MM.1S (cell line): ENCODE measurements at regions not wholly inside any gene's neighbourhood (a gene's known extent, or its start where the extent isn't known, plus 50 kb on each side); places are given as distances from the start of the nearest gene placed in this dataset.
"Not testable (repeated sequence)": the region's sequence is repeated elsewhere in the genome, so short reads cannot be mapped to it uniquely, and the experiment has no call there.

Experiments used
- DNase-seq: peaks from one replicate; pipeline ENCODE4 v3.0.0-alpha.2; 2015
- H2AFZ ChIP-seq: fragments of 300-600 bp; sonication (generic); 2 replicates; pipeline ENCODE4 v1.6.0; 2016; ENCODE audit warnings: antibody characterized with exemption, low read length
- H3F3A ChIP-seq: fragments of 300-600 bp; sonication (generic); 2 replicates; pipeline ENCODE4 v1.6.1; 2016; ENCODE audit warnings: mild to moderate bottlenecking, antibody characterized with exemption, low read length, moderate library complexity, mixed read lengths; ENCODE audit not compliant: insufficient read depth
- H3K27ac ChIP-seq: fragments of 300-600 bp; sonication (generic); 2 replicates; pipeline ENCODE4 v1.5.1; 2016; ENCODE audit warnings: mild to moderate bottlenecking, low read length
- H3K27me3 ChIP-seq: fragments of 300-600 bp; sonication (generic); replicated peaks from 2 replicates; pipeline ENCODE4 v1.6.0; 2016; ENCODE audit warnings: low read length; ENCODE audit not compliant: insufficient read depth
- H3K36me3 ChIP-seq: fragments of 300-600 bp; sonication (generic); replicated peaks from 2 replicates; pipeline ENCODE4 v1.6.1; 2016; ENCODE audit warnings: mild to moderate bottlenecking, low read length, mixed read lengths; ENCODE audit not compliant: insufficient read depth
- H3K4me1 ChIP-seq: fragments of 300-600 bp; sonication (generic); 2 replicates; pipeline ENCODE4 v1.6.1; 2016; ENCODE audit warnings: low read length, mixed read lengths
- H3K4me2 ChIP-seq: fragments of 300-600 bp; sonication (generic); 2 replicates; pipeline ENCODE4 v1.6.0; 2016; ENCODE audit warnings: low read depth, low read length
- H3K4me3 ChIP-seq: fragments of 300-600 bp; sonication (generic); 2 replicates; pipeline ENCODE4 v1.5.1; 2016; ENCODE audit warnings: low read length, mixed read lengths
- H3K79me2 ChIP-seq: fragments of 300-600 bp; sonication (generic); 2 replicates; pipeline ENCODE4 v1.6.1; 2016; ENCODE audit warnings: mixed run types, low read length, mixed read lengths
- H3K9ac ChIP-seq: fragments of 300-600 bp; sonication (generic); 2 replicates; pipeline ENCODE4 v1.6.1; 2016; ENCODE audit warnings: low read length, mixed read lengths
- H3K9me2 ChIP-seq: fragments of 300-600 bp; sonication (generic); replicated peaks from 2 replicates; pipeline ENCODE4 v1.6.1; 2016; ENCODE audit warnings: mild to moderate bottlenecking, low read length, mixed read lengths; ENCODE audit not compliant: insufficient read depth
- H3K9me3 ChIP-seq: fragments of 300-600 bp; sonication (generic); replicated peaks from 2 replicates; pipeline ENCODE4 v1.6.1; 2016; ENCODE audit warnings: mild to moderate bottlenecking, low read length, mixed read lengths; ENCODE audit not compliant: insufficient read depth
- H4K20me1 ChIP-seq: fragments of 300-600 bp; sonication (generic); 2 replicates; pipeline ENCODE4 v1.6.1; 2016; ENCODE audit warnings: mild to moderate bottlenecking, low read length, moderate library complexity, mixed read lengths; ENCODE audit not compliant: insufficient read depth
- EZH2 ChIP-seq: fragments of 300-600 bp; sonication (generic); optimal IDR thresholded peaks from 2 replicates; pipeline ENCODE3; 2017; ENCODE audit warnings: low read depth, mild to moderate bottlenecking, antibody characterized with exemption, low read length, mixed read lengths
- EZH2phosphoT487 ChIP-seq: fragments of 300-600 bp; sonication (generic); IDR thresholded peaks from 2 replicates; pipeline ENCODE4 v1.6.1; 2018; ENCODE audit warnings: antibody characterized with exemption, low read length
- TF ChIP-seq, protein P1 (sequence below): fragments of 300-600 bp; sonication (generic); IDR thresholded peaks from 2 replicates; pipeline ENCODE4 v1.5.1; 2016; ENCODE audit warnings: antibody characterized with exemption, low read length, mixed read lengths

- Histone ChIP-seq H3K9me2 (no peaks in the 10 kb centered on the region), H3K4me3 (no peak overlapping the region), H3K9ac (no peak overlapping the region), H3K9me3 (no peaks in the 10 kb centered on the region), H2AFZ (no peak overlapping the region; the same call in 1 of the 2 replicates), H3F3A (peaks cover 21% of the 10 kb centered on the region), H3K27ac (no peak overlapping the region), H3K27me3 (no peaks in the 10 kb centered on the region), H3K36me3 (no peaks in the 10 kb centered on the region), H3K4me1 (peaks cover 30% of the 10 kb centered on the region), H3K4me2 (no peak overlapping the region), H4K20me1 (no peaks in the 10 kb centered on the region), H3K79me2 (no peaks in the 10 kb centered on the region)
- no peak for DNase-seq
- TF ChIP-seq, protein P1, sequence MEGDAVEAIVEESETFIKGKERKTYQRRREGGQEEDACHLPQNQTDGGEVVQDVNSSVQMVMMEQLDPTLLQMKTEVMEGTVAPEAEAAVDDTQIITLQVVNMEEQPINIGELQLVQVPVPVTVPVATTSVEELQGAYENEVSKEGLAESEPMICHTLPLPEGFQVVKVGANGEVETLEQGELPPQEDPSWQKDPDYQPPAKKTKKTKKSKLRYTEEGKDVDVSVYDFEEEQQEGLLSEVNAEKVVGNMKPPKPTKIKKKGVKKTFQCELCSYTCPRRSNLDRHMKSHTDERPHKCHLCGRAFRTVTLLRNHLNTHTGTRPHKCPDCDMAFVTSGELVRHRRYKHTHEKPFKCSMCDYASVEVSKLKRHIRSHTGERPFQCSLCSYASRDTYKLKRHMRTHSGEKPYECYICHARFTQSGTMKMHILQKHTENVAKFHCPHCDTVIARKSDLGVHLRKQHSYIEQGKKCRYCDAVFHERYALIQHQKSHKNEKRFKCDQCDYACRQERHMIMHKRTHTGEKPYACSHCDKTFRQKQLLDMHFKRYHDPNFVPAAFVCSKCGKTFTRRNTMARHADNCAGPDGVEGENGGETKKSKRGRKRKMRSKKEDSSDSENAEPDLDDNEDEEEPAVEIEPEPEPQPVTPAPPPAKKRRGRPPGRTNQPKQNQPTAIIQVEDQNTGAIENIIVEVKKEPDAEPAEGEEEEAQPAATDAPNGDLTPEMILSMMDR: no peak
Measured at GRCh38 chr2:186966015-186966414, 117.0 kb upstream of the ZSWIM2 start.

- H3K79me2 ChIP-seq: no peaks in the 10 kb centered on the region
Measured at GRCh38 chr2:186962085-186962747, 113.2 kb upstream of the ZSWIM2 start.

GRCh38 chr2:186960241-186960640, 111.3 kb upstream of the ZSWIM2 start:
- not testable (repeated sequence) for H3K79me2 ChIP-seq, H3F3A ChIP-seq, H3K4me3 ChIP-seq, H3K4me2 ChIP-seq, H3K4me1 ChIP-seq, H3K27ac ChIP-seq, H3K27me3 ChIP-seq, H4K20me1 ChIP-seq, H3K9ac ChIP-seq, H3K36me3 ChIP-seq, H2AFZ ChIP-seq, DNase-seq, H3K9me3 ChIP-seq, H3K9me2 ChIP-seq

More at GRCh38 chr2:186962085-186962747, 113.2 kb upstream of the ZSWIM2 start:
- Histone ChIP-seq H3K27ac (no peak overlapping the region), H3K9me2 (no peaks in the 10 kb centered on the region), H2AFZ (no peak overlapping the region), H3K9me3 (no peaks in the 10 kb centered on the region), H3F3A (peaks cover 3% of the 10 kb centered on the region; the same call in 1 of the 2 replicates), H4K20me1 (no peaks in the 10 kb centered on the region), H3K4me2 (no peak overlapping the region), H3K4me1 (peaks cover 9% of the 10 kb centered on the region), H3K36me3 (no peaks in the 10 kb centered on the region), H3K27me3 (no peaks in the 10 kb centered on the region), H3K4me3 (no peak overlapping the region), H3K9ac (no peak overlapping the region)
- TF ChIP-seq EZH2: no peak
- no peak for TF ChIP-seq EZH2phosphoT487
- TF ChIP-seq, protein P1: no peak
- no peak for DNase-seq

GRCh38 chr2:186959486-186959885, 110.5 kb upstream of the ZSWIM2 start:
- H2AFZ ChIP-seq: no peak overlapping the region
- H3K79me2 ChIP-seq: no peaks in the 10 kb centered on the region

More at GRCh38 chr2:186959486-186959885, 110.5 kb upstream of the ZSWIM2 start:
- Histone ChIP-seq H3K36me3 (no peaks in the 10 kb centered on the region), H3K27ac (no peak overlapping the region), H4K20me1 (no peaks in the 10 kb centered on the region), H3K4me1 (0 out of 2 replicates have a peak, but pooled peaks cover 9% of the 10 kb centered on the region), H3K9ac (no peak overlapping the region), H3K4me2 (no peak overlapping the region), H3F3A (no peaks in the 10 kb centered on the region), H3K4me3 (no peak overlapping the region), H3K9me3 (no peaks in the 10 kb centered on the region), H3K27me3 (no peaks in the 10 kb centered on the region), H3K9me2 (no peaks in the 10 kb centered on the region)
- no peak for DNase-seq
- TF ChIP-seq EZH2phosphoT487: no peak
- no peak for TF ChIP-seq EZH2
- TF ChIP-seq, protein P1: no peak
